KOPT-K1 (cell line): ENCODE measurements at regions not wholly inside any gene's neighbourhood (a gene's known extent, or its start where the extent isn't known, plus 50 kb on each side); places are given as distances from the start of the nearest gene placed in this dataset.
"Not testable (repeated sequence)": the region's sequence is repeated elsewhere in the genome, so short reads cannot be mapped to it uniquely, and the experiment has no call there.

Experiments
- H3K27ac ChIP-seq: fragments of 200-600 bp; sonication (generic); 2 replicates; pipeline ENCODE4 v1.5.1; 2016; ENCODE audit warnings: antibody characterized with exemption, mild to moderate bottlenecking, low read depth, low read length; ENCODE audit not compliant: poor library complexity, severe bottlenecking
- H3K36me3 ChIP-seq: fragments of 200-600 bp; sonication (generic); 2 replicates; pipeline ENCODE4 v1.5.1; 2017; ENCODE audit warnings: antibody characterized with exemption, mild to moderate bottlenecking, low read length, moderate library complexity; ENCODE audit not compliant: insufficient read depth
- H3K9me3 ChIP-seq: fragments of 200-600 bp; sonication (generic); 2 replicates; pipeline ENCODE4 v1.5.1; 2017; ENCODE audit warnings: antibody characterized with exemption, low read length, mild to moderate bottlenecking; ENCODE audit not compliant: insufficient read depth, poor library complexity, severe bottlenecking

DNA sequence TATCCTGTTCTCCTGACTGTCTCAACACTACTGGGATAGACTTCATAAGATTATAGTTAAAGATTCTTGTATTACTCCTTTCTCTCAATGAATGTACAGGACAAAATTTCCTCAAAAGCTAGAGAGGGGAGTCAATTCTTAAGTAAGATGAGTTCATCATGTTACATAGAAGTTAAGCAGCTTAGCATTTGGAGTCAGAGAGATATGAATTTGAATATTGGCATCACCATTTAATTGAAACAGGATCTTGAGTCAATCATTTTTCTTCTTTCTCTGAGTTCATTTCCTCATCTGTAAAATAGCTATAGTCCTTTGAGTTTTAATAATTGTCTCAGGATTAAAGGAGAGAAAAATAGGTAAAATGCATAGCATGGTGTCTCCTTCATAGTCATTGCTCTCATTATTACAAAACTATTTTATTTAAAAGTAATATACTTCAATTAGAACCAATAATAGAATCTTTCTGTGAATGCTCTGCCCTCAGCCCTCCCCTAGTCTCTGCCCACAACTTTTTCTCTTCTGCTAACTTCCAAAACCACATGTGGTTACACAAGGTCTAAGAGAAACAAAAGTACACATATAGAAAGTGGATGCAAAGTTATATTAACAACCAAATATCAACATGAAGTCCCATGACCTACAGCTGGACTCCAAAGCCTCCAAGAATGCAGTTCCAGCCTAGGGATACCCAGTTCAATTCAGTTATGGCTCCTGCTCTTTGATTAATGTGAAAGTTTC, 265.6 kb downstream of the TLE1 start:
- peaks cover 9% of the 10 kb centered on the region for H3K9me3 ChIP-seq
- no peaks in the 10 kb centered on the region for H3K36me3 ChIP-seq
- H3K27ac ChIP-seq: no peak overlapping the region

- not testable (repeated sequence) for H3K36me3 ChIP-seq, H3K9me3 ChIP-seq, H3K27ac ChIP-seq
These were observed 268.3 kb downstream of the TLE1 start for GRCh38 chr9:81421090-81421489.

DNA sequence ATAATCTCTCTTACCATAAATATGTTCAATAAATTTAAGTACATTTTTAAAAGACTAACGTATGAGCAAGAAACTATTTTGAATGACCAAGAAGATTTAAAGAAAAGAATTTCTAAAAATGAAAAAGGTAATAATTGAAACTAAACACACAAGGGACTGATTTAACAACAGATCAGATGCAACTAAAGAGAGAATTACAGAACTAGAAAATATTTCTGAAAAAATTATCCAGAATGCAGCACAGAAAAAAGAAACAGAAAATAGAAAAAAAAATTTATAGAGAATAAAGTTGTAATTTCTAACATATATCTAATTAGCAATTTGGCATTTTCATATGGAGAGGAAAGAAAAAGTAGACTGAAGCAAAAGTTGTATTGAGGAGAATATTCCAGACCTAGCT, 269.3 kb downstream of the TLE1 start:
- Histone ChIP-seq H3K27ac (no peak overlapping the region), H3K36me3 (no peaks in the 10 kb centered on the region), H3K9me3 (no peaks in the 10 kb centered on the region)

DNA sequence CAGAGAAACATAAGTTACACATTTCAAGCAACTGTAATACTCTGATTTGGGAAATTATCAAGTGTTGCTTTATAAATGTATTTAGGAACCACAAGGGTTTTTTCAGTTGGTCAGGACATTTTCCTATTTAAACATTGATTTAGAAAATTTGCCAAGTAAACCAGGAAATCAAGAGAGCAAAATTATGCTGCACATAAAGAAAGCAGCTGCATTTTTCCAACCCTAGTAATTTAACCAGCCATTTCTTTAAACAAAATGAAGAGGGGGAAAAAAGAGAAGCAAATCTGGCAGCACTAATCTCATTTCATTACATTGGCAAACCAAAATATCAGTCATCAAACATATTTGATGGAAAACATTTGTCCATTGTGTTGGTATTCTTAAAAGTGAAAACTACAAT, 271.4 kb downstream of the TLE1 start:
- Histone ChIP-seq H3K9me3 (no peaks in the 10 kb centered on the region), H3K27ac (no peak overlapping the region), H3K36me3 (no peaks in the 10 kb centered on the region)

DNA sequence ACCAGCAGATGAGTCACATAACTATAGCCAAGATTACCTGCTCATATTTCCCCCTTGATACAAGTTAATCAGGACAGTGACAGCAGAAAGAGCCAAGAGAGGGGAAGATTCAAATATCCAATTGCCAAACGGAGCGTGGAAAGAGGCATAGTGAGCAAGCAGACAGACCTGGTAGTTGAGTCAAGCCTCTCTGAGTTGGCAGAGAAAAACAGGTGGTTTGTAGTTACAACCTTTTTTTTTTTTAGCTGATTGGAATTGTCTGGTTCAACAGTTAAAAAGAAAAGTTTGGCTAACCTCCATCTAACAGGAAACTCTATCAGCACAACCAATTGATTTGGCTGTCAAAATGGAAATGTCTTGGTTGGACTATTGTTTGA, 272.1 kb downstream of the TLE1 start:
- Histone ChIP-seq H3K36me3 (no peaks in the 10 kb centered on the region), H3K9me3 (no peaks in the 10 kb centered on the region), H3K27ac (no peak overlapping the region)

- no peaks in the 10 kb centered on the region for H3K36me3 ChIP-seq
- H3K9me3 ChIP-seq: no peaks in the 10 kb centered on the region
- no peak overlapping the region for H3K27ac ChIP-seq
These were observed 272.7 kb downstream of the TLE1 start for GRCh38 chr9:81416476-81417298.

DNA sequence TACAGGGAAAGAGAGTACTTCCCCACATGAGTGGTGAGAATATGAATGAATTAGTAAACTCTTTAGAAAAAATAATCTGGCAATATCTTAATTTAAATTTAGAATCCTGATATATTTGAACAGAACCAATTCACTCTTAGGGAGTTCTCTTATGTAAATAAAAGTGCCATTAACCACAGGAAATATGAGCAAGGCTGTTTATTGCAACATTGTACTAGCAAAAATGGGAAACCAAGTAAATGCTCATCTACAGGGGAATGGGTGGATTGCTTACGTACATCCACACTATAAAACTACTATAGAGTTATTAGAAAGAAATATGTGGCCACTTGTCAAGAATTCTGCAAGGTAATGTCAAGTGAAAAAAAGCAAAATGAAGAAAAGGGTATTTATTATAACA, 274.5 kb downstream of the TLE1 start:
- Histone ChIP-seq H3K27ac (no peak overlapping the region), H3K9me3 (no peaks in the 10 kb centered on the region), H3K36me3 (no peaks in the 10 kb centered on the region)

- H3K9me3 ChIP-seq: no peaks in the 10 kb centered on the region
- H3K36me3 ChIP-seq: no peaks in the 10 kb centered on the region
- H3K27ac ChIP-seq: no peak overlapping the region
These were observed 277.4 kb downstream of the TLE1 start for GRCh38 chr9:81411961-81412360.

DNA sequence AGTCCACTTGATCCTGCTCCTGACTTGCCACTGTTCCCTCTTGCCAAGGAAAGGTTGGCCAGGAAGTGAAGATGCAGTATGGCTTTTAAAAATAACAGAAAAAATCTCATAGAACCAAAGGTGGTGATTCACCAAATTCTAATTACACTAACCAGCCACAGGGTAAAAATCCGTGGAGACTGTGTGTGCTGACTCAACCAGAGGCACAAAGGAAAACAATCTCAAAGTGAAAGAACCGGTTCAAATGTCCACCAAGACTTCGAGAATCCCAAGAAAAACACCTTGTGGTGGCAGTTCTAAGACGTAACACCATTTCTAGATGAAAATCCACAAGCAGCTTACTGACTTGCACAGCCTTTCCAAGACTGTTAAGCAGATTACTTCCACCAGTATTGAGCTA, 279.1 kb downstream of the TLE1 start:
- Histone ChIP-seq H3K27ac (no peak overlapping the region), H3K36me3 (no peaks in the 10 kb centered on the region), H3K9me3 (no peaks in the 10 kb centered on the region)

DNA sequence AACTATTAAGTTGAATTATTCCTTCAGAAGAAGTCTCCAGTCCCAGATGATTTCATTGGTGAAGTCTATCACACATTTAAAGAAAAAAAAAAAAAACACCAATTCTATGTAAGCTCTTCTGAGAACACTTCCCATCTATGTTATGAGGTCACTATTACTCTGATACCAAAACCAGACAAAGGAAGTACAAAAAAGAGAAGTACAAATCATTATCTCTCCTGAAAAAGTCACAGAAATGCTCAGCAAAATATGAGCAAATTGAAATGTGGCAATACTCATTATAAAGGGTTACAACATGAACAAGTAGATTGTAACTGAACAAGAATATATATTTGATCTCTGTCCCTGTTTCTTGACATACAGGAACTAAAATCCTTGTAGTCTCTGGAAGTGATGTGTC, 280.4 kb downstream of the TLE1 start:
- H3K9me3 ChIP-seq: no peaks in the 10 kb centered on the region
- no peaks in the 10 kb centered on the region for H3K36me3 ChIP-seq
- no peak overlapping the region for H3K27ac ChIP-seq

DNA sequence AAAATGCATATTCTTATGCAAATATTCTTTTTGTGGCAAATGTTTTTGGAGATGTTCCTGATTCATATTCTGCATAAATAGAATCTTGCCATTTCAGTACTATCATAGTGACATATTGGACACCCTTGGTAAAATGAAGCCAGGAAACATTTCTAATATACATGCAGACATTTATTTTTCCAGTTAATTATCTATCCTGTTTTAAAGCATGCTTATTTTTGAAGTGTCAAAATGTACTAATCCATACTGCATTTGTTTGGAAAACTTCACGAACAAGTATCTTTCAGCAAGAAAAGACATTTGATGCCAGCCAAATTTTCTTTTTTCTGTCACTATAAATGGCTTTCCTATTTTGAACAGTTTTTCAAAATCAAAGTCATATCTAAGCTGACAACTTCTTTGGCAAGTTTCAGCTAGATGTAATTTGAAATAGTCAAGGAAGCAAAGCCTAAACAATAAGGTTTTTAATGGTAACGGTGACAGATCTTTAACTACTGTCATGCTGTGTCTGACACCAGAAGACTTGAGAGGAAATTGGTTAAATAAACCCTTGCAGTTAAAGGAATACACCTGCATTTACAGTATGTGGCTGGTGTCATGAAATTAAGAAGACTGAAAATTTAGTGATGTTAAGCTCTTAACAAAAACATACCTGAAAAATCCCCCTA, 284.3 kb downstream of the TLE1 start:
- H3K27ac ChIP-seq: no peak overlapping the region
- H3K36me3 ChIP-seq: no peaks in the 10 kb centered on the region
- H3K9me3 ChIP-seq: no peaks in the 10 kb centered on the region

- no peak overlapping the region for H3K27ac ChIP-seq
- H3K36me3 ChIP-seq: no peaks in the 10 kb centered on the region
- no peaks in the 10 kb centered on the region for H3K9me3 ChIP-seq
These were observed 291.6 kb downstream of the TLE1 start for GRCh38 chr9:81397481-81398381.

- H3K27ac ChIP-seq: no peak overlapping the region
- H3K36me3 ChIP-seq: no peaks in the 10 kb centered on the region
- H3K9me3 ChIP-seq: no peaks in the 10 kb centered on the region
These were observed 292.8 kb downstream of the TLE1 start for GRCh38 chr9:81396528-81396927.

DNA sequence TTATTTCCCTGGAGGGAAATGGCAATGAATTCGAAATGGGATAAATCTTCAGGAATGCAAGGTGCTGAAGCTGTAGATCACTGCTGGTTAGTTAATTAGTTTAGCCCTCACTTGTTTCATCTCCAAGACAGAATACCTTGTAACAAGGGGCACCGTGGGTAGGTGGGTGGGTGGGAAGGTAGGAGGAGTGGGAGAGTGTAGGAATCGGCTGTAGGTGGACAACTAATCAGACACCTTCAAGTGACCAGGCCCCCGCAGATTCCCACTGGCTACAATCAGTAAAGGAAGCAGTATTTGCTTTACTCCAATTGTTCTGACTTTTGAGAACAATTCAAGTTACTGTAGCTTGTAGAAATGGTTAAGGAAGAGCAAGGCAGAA, 293.7 kb downstream of the TLE1 start:
- H3K9me3 ChIP-seq: no peaks in the 10 kb centered on the region
- H3K27ac ChIP-seq: no peak overlapping the region
- H3K36me3 ChIP-seq: no peaks in the 10 kb centered on the region
